Epithelial cell of esophagus (primary cell): ENCODE measurements at regions not wholly inside any gene's neighbourhood (a gene's known extent, or its start where the extent isn't known, plus 50 kb on each side); places are given as distances from the start of the nearest gene placed in this dataset.

ENCODE experiments used
- DNase-seq: peaks from one replicate; pipeline ENCODE4 v3.0.0; 2010; ENCODE audit warnings: low read depth
- H3K4me3 ChIP-seq: 2 replicates; pipeline ENCODE4 v1.5.1; 2011; ENCODE audit warnings: mild to moderate bottlenecking, low read length, control low read depth
- CTCF ChIP-seq: IDR thresholded peaks from 2 replicates; pipeline ENCODE4 v1.5.1; 2011; ENCODE audit warnings: low read depth, mild to moderate bottlenecking, low read length, control low read depth, inconsistent platforms; ENCODE audit not compliant: insufficient read depth; ENCODE audit errors: missing control alignments

- no peak overlapping the region for H3K4me3 ChIP-seq
- no peak for DNase-seq
- no peak for TF ChIP-seq CTCF
Observed at GRCh38 chr13:54913668-54914067, 1885.1 kb downstream of the OLFM4 start.

GRCh38 chr13:54927538-54927937, 1898.9 kb downstream of the OLFM4 start:
- TF ChIP-seq CTCF, result no peak
- H3K4me3 ChIP-seq, result no peak overlapping the region
- no peak for DNase-seq

GRCh38 chr13:54928071-54928470, 1899.5 kb downstream of the OLFM4 start:
- no peak for TF ChIP-seq CTCF
- no peak overlapping the region for H3K4me3 ChIP-seq
- no peak for DNase-seq

- H3K4me3 ChIP-seq, result no peak overlapping the region
- TF ChIP-seq CTCF, result no peak
- peak; percentile 49 for DNase-seq
Observed at GRCh38 chr13:54934121-54934520, 1905.5 kb downstream of the OLFM4 start.

- no peak overlapping the region for H3K4me3 ChIP-seq
- no peak for DNase-seq
- TF ChIP-seq CTCF, result no peak
Observed at GRCh38 chr13:54945973-54946372, 1917.4 kb downstream of the OLFM4 start.

- TF ChIP-seq CTCF, result no peak
- DNase-seq, result peak; percentile 3
- no peak overlapping the region for H3K4me3 ChIP-seq
Observed at GRCh38 chr13:54949735-54950134, 1921.1 kb downstream of the OLFM4 start.

GRCh38 chr13:54950546-54950945, 1921.9 kb downstream of the OLFM4 start:
- TF ChIP-seq CTCF, result no peak
- no peak for DNase-seq
- no peak overlapping the region for H3K4me3 ChIP-seq
